K562 (cell line): ENCODE measurements at regions not wholly inside any gene's neighbourhood (a gene's known extent, or its start where the extent isn't known, plus 50 kb on each side); places are given as distances from the start of the nearest gene placed in this dataset.

ENCODE experiments used
- ATF7 ChIP-seq: fragments of 450-650 bp; IDR thresholded peaks from 2 replicates; pipeline ENCODE4 v1.7.1; 2014; ENCODE audit warnings: mild to moderate bottlenecking, moderate library complexity
- JUND ChIP-seq, 2 experiments: IDR thresholded peaks; 2 replicates in 1 of 2; 3 replicates in 1 of 2; pipeline ENCODE4 v1.6.1; 2011; ENCODE audit warnings: borderline replicate concordance in 2 of 2, low read depth in 2 of 2, low read length in 2 of 2, improper control_type of control experiment in 1 of 2, missing biosample characterization in 1 of 2, missing genetic modification characterization in 1 of 2, missing genetic modification reagents in 1 of 2
- NFXL1 ChIP-seq: fragments of 450-650 bp; formaldehyde crosslinking; IDR thresholded peaks from 2 replicates; pipeline ENCODE4 v1.4.0; 2021; ENCODE audit warnings: mild to moderate bottlenecking
- NR2C1 ChIP-seq, 2 experiments: fragments of 450-650 bp; IDR thresholded peaks; 2 replicates each; pipeline ENCODE4 v1.6.1; 2017; ENCODE audit warnings: mild to moderate bottlenecking in 2 of 2, antibody characterized with exemption in 1 of 2, inconsistent platforms in 1 of 2, missing compliant biosample characterization in 1 of 2, missing genetic modification characterization in 1 of 2
- TEAD1 ChIP-seq, 2 experiments: fragments of 450-650 bp in 1 of 2; sonication (generic) in 1 of 2; formaldehyde crosslinking; IDR thresholded peaks; 2 replicates each; pipeline versions ENCODE4 v1.4.0 to v1.8.0; 2020 to 2022; ENCODE audit warnings: mild to moderate bottlenecking in 2 of 2, missing genetic modification reagents in 1 of 2
- ZNF274 ChIP-seq: IDR thresholded peaks from 2 replicates; pipeline ENCODE4 v1.6.1; 2011; ENCODE audit warnings: low read depth, mild to moderate bottlenecking, low read length, moderate library complexity, borderline replicate concordance
- TF ChIP-seq, protein P1 (sequence below): fragments of 250-450 bp; sonication (Bioruptor Pico); IDR thresholded peaks from 2 replicates; pipeline ENCODE4 v1.8.0; 2021; ENCODE audit warnings: moderate library complexity, mild to moderate bottlenecking, inconsistent platforms
- TF ChIP-seq, protein P2 (sequence below), 3 experiments: IDR thresholded peaks in 2 of 3; conservative IDR thresholded peaks in 1 of 3; 2 replicates each; pipeline ENCODE4 v1.5.1; 2011 to 2012; ENCODE audit warnings: low read length in 3 of 3, mild to moderate bottlenecking in 3 of 3, control low read depth in 2 of 3, improper control_type of control experiment in 1 of 3, inconsistent platforms in 1 of 3, low read depth in 1 of 3, mixed read lengths in 1 of 3, moderate library complexity in 1 of 3; ENCODE audit not compliant: insufficient read depth in 2 of 3
- TF ChIP-seq, protein P3 (sequence below): fragments of 250-450 bp; sonication (Bioruptor Pico); IDR thresholded peaks from 2 replicates; pipeline ENCODE4 v1.5.1; 2021; ENCODE audit warnings: mild to moderate bottlenecking
- TF ChIP-seq, protein P4 (sequence below): fragments of 450-650 bp; IDR thresholded peaks from 2 replicates; pipeline ENCODE4 v1.6.1; 2018; ENCODE audit warnings: mild to moderate bottlenecking, low read depth; ENCODE audit not compliant: partially characterized antibody
- TF ChIP-seq, protein P5 (sequence below): fragments of 450-650 bp; IDR thresholded peaks from 2 replicates; pipeline ENCODE4 v1.6.1; 2016; ENCODE audit warnings: missing biosample characterization, missing genetic modification characterization

DNA sequence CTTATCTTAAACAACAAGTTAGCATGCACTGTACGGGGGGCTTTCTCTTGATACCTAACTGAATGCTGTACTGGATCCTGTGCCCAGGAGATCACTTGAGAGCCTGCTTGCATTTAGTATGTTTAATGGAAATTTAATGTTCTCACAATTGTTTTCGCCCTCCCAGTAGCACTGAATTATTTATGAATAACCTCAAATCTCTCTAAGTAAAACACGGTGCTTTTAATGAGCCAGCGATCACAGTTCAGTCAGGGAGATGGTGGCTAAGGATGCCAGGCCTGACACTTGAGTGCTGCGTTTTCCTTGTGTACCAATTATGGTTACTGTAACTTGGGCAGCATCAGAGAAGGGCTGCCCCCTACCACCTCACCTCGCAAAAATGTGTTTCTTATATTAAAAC, 115.5 kb upstream of the ADARB2 start:
- TF ChIP-seq ATF7 (no peak), JUND (IDR thresholded peaks at IDR 0.05; ENCODE audit: borderline replicate concordance, low read depth, low read length) (no peak), JUND (tag; IDR thresholded peaks at IDR 0.05; ENCODE audit: borderline replicate concordance, low read depth, low read length) (no peak), NR2C1 (IDR thresholded peaks at IDR 0.05) (no peak), NR2C1 (tag; IDR thresholded peaks at IDR 0.05) (no peak), ZNF274 (no peak), NFXL1 (no peak), TEAD1 (CRISPR knock-in tag; IDR thresholded peaks at IDR 0.05) (no peak)
- TF ChIP-seq, protein P1, sequence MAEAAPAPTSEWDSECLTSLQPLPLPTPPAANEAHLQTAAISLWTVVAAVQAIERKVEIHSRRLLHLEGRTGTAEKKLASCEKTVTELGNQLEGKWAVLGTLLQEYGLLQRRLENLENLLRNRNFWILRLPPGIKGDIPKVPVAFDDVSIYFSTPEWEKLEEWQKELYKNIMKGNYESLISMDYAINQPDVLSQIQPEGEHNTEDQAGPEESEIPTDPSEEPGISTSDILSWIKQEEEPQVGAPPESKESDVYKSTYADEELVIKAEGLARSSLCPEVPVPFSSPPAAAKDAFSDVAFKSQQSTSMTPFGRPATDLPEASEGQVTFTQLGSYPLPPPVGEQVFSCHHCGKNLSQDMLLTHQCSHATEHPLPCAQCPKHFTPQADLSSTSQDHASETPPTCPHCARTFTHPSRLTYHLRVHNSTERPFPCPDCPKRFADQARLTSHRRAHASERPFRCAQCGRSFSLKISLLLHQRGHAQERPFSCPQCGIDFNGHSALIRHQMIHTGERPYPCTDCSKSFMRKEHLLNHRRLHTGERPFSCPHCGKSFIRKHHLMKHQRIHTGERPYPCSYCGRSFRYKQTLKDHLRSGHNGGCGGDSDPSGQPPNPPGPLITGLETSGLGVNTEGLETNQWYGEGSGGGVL (CRISPR knock-in tag): no peak
- TF ChIP-seq, protein P2, sequence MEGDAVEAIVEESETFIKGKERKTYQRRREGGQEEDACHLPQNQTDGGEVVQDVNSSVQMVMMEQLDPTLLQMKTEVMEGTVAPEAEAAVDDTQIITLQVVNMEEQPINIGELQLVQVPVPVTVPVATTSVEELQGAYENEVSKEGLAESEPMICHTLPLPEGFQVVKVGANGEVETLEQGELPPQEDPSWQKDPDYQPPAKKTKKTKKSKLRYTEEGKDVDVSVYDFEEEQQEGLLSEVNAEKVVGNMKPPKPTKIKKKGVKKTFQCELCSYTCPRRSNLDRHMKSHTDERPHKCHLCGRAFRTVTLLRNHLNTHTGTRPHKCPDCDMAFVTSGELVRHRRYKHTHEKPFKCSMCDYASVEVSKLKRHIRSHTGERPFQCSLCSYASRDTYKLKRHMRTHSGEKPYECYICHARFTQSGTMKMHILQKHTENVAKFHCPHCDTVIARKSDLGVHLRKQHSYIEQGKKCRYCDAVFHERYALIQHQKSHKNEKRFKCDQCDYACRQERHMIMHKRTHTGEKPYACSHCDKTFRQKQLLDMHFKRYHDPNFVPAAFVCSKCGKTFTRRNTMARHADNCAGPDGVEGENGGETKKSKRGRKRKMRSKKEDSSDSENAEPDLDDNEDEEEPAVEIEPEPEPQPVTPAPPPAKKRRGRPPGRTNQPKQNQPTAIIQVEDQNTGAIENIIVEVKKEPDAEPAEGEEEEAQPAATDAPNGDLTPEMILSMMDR (IDR thresholded peaks at IDR 0.05 in 2 of 3, conservative IDR thresholded peaks at IDR 0.05 in 1 of 3; ENCODE audit: insufficient read depth in 2 of 3, low read depth in 1 of 3, low read length in 3 of 3): no peak
- TF ChIP-seq, protein P3, sequence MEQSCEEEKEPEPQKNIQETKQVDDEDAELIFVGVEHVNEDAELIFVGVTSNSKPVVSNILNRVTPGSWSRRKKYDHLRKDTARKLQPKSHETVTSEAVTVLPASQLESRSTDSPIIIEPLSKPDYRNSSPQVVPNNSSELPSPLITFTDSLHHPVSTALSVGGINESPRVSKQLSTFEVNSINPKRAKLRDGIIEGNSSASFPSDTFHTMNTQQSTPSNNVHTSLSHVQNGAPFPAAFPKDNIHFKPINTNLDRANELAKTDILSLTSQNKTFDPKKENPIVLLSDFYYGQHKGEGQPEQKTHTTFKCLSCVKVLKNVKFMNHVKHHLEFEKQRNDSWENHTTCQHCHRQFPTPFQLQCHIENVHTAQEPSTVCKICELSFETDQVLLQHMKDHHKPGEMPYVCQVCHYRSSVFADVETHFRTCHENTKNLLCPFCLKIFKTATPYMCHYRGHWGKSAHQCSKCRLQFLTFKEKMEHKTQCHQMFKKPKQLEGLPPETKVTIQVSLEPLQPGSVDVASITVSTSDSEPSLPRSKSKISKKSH (CRISPR knock-in tag): no peak
- TF ChIP-seq, protein P4, sequence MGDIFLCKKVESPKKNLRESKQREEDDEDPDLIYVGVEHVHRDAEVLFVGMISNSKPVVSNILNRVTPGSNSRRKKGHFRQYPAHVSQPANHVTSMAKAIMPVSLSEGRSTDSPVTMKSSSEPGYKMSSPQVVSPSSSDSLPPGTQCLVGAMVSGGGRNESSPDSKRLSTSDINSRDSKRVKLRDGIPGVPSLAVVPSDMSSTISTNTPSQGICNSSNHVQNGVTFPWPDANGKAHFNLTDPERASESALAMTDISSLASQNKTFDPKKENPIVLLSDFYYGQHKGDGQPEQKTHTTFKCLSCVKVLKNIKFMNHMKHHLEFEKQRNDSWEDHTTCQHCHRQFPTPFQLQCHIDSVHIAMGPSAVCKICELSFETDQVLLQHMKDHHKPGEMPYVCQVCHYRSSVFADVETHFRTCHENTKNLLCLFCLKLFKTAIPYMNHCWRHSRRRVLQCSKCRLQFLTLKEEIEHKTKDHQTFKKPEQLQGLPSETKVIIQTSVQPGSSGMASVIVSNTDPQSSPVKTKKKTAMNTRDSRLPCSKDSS: no peak
- TF ChIP-seq, protein P5, sequence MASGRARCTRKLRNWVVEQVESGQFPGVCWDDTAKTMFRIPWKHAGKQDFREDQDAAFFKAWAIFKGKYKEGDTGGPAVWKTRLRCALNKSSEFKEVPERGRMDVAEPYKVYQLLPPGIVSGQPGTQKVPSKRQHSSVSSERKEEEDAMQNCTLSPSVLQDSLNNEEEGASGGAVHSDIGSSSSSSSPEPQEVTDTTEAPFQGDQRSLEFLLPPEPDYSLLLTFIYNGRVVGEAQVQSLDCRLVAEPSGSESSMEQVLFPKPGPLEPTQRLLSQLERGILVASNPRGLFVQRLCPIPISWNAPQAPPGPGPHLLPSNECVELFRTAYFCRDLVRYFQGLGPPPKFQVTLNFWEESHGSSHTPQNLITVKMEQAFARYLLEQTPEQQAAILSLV (tag): no peak
